ENCODE measurements at regions not wholly inside any gene's neighbourhood (a gene's known extent, or its start where the extent isn't known, plus 50 kb on each side); places are given as distances from the start of the nearest gene placed in this dataset.
"Not testable (repeated sequence)": the region's sequence is repeated elsewhere in the genome, so short reads cannot be mapped to it uniquely, and the experiment has no call there.

DNA sequence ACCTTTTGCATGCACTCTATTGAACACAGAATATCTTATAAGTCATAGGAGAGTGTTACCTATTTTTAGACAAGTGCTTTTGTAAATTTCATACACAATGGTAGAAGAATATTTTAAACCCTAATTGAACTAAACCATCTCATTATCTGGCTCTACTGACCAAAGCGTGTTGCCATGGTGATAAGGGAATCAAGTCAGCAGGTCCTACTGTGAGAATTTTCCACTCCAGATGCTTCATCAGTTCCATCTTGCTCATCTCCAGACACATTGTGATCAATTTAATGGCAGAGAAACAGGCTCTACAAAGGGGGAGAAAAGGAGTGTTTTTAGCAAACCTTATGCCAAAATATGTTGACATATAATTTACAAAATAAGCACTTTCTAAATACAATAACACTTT, 621.9 kb upstream of the GHITM start:
- Histone ChIP-seq H3K9me3 (ENCODE audit: control insufficient read depth, low read length) (no peaks in the 10 kb centered on the region), H3K27ac (ENCODE audit: insufficient read depth, low read length, poor library complexity, severe bottlenecking) (no peak overlapping the region), H3K4me3 (ENCODE audit: insufficient read depth, low read depth, low read length, poor library complexity, severe bottlenecking) (no peak overlapping the region), H3K4me1 (ENCODE audit: control insufficient read depth, insufficient read depth, low read length, poor library complexity, severe bottlenecking) (no peaks in the 10 kb centered on the region), H3K27me3 (replicated peaks; ENCODE audit: control insufficient read depth, insufficient read depth, low read length, poor library complexity, severe bottlenecking) (no peaks in the 10 kb centered on the region), H3K36me3 (ENCODE audit: control insufficient read depth, insufficient read depth, low read length) (no peaks in the 10 kb centered on the region)
- no peak for DNase-seq

DNA sequence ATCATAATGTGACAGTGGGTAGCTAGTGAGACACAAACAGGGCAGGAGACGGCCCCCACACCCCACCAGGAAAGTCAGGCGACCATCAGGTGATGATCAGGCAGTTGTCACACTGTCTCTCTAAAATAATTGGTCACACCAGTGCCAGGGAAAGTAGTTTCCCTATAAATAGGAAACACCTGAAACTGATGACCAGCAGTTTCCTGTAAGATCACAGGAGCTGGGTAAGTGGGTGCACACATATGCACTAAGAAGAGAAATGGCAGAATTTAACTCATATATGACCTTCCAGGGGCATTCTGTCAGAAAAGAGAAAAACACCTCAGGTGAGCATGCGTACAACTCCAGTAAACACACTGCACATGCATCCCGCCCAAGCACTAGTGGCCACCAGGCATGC, 620.5 kb upstream of the GHITM start:
- Histone ChIP-seq H3K27me3 (replicated peaks; ENCODE audit: control insufficient read depth, insufficient read depth, low read length, poor library complexity, severe bottlenecking) (no peaks in the 10 kb centered on the region), H3K4me1 (ENCODE audit: control insufficient read depth, insufficient read depth, low read length, poor library complexity, severe bottlenecking) (no peaks in the 10 kb centered on the region), H3K27ac (ENCODE audit: insufficient read depth, low read length, poor library complexity, severe bottlenecking) (no peak overlapping the region), H3K4me3 (ENCODE audit: insufficient read depth, low read depth, low read length, poor library complexity, severe bottlenecking) (no peak overlapping the region), H3K9me3 (ENCODE audit: control insufficient read depth, low read length) (no peaks in the 10 kb centered on the region), H3K36me3 (ENCODE audit: control insufficient read depth, insufficient read depth, low read length) (no peaks in the 10 kb centered on the region)
- no peak for DNase-seq

DNA sequence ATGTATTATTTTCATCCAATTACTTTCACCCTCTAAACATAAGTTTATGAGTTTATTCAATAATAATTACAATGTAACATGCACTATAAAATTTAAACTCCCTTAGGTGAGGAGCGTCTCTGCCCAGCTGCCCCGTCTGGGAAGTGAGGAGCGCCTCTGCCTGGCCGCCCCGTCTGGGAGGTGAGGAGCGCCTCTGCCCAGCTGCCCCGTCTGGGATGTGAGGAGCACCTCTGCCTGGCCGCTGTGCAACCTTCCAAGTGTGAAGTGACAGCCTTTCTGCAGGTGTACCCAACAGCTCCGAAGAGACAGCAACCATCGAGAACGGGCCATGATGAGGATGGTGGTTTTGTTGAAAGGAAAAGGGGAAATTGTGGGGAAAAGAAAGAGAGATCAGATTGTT, 618.9 kb upstream of the GHITM start:
- not testable (repeated sequence) for H3K4me1 ChIP-seq (ENCODE audit: control insufficient read depth, insufficient read depth, low read length, poor library complexity, severe bottlenecking); H3K27me3 ChIP-seq (replicated peaks; ENCODE audit: control insufficient read depth, insufficient read depth, low read length, poor library complexity, severe bottlenecking); H3K9me3 ChIP-seq (ENCODE audit: control insufficient read depth, low read length); H3K27ac ChIP-seq (ENCODE audit: insufficient read depth, low read length, poor library complexity, severe bottlenecking); H3K4me3 ChIP-seq (ENCODE audit: insufficient read depth, low read depth, low read length, poor library complexity, severe bottlenecking); H3K36me3 ChIP-seq (ENCODE audit: control insufficient read depth, insufficient read depth, low read length); DNase-seq

DNA sequence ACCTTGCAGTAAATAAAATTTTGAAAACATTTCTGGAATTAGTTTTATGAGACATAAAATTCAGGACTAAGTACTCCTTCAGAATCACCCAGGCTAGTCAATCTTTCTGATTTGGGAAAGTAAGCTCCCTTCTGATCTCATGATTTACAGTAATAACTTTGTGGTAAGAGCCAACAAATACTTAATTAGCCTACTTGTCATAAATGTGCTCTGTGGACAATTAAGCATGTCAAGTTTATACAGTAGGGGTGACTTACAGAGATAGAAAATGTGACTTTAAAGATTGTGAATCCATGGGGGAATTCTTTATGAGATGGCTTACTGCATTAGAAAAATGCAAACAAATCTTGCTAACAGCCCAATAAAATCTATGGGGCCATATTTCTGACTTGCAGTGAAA, 616.9 kb upstream of the GHITM start:
- Histone ChIP-seq H3K4me1 (ENCODE audit: control insufficient read depth, insufficient read depth, low read length, poor library complexity, severe bottlenecking) (no peaks in the 10 kb centered on the region), H3K4me3 (ENCODE audit: insufficient read depth, low read depth, low read length, poor library complexity, severe bottlenecking) (no peak overlapping the region), H3K9me3 (ENCODE audit: control insufficient read depth, low read length) (no peaks in the 10 kb centered on the region), H3K36me3 (ENCODE audit: control insufficient read depth, insufficient read depth, low read length) (no peaks in the 10 kb centered on the region), H3K27ac (ENCODE audit: insufficient read depth, low read length, poor library complexity, severe bottlenecking) (no peak overlapping the region), H3K27me3 (replicated peaks; ENCODE audit: control insufficient read depth, insufficient read depth, low read length, poor library complexity, severe bottlenecking) (no peaks in the 10 kb centered on the region)
- DNase-seq: no peak

DNA sequence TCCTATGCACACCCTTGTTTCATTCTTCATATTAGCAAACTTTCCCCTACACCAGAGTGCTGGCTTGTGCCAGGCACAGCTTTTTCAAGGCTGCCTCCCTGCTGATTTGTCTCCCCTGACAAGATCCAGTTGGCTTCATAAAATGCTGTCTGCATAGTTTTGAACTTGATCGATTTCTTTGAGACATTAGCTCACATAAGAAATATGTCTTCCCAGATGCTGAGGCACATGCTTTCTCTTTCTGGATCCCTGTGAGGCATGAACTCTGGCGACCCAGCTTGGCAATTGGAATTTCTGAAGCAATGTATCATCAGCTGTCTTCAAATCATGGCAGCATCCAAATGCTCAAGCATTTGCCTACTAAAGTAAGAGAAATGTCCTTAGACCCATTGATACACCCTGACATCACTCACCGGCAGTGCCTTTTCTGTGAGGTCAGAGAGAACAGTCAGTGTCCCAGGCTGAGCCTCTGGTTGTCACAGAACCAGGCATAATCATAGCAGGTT, 616.4 kb upstream of the GHITM start:
- no peak for DNase-seq
- Histone ChIP-seq H3K4me1 (ENCODE audit: control insufficient read depth, insufficient read depth, low read length, poor library complexity, severe bottlenecking) (no peaks in the 10 kb centered on the region), H3K9me3 (ENCODE audit: control insufficient read depth, low read length) (no peaks in the 10 kb centered on the region), H3K27ac (ENCODE audit: insufficient read depth, low read length, poor library complexity, severe bottlenecking) (no peak overlapping the region), H3K4me3 (ENCODE audit: insufficient read depth, low read depth, low read length, poor library complexity, severe bottlenecking) (no peak overlapping the region), H3K27me3 (replicated peaks; ENCODE audit: control insufficient read depth, insufficient read depth, low read length, poor library complexity, severe bottlenecking) (no peaks in the 10 kb centered on the region), H3K36me3 (ENCODE audit: control insufficient read depth, insufficient read depth, low read length) (no peaks in the 10 kb centered on the region)

DNA sequence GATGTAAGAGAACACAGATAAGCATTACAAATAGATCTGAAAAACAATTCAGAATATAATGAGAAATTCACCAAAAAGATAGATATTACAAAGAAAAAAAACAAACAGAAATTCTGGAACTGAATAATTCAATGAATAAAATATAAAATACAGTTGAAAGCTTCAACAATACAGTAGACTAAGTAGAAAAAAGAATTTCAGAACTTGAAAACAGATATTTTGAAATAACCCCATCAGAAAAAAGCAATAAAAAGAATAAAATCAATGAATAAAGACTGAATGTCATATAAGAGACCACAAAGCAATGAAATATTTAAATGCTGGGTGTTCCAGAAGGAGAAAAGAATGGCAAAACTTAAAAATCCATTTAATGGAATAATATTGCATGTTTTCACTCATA, 611.4 kb upstream of the GHITM start:
- Histone ChIP-seq H3K36me3 (ENCODE audit: control insufficient read depth, insufficient read depth, low read length) (no peaks in the 10 kb centered on the region), H3K27me3 (replicated peaks; ENCODE audit: control insufficient read depth, insufficient read depth, low read length, poor library complexity, severe bottlenecking) (no peaks in the 10 kb centered on the region), H3K4me1 (ENCODE audit: control insufficient read depth, insufficient read depth, low read length, poor library complexity, severe bottlenecking) (no peaks in the 10 kb centered on the region), H3K4me3 (ENCODE audit: insufficient read depth, low read depth, low read length, poor library complexity, severe bottlenecking) (no peak overlapping the region), H3K27ac (ENCODE audit: insufficient read depth, low read length, poor library complexity, severe bottlenecking) (no peak overlapping the region), H3K9me3 (ENCODE audit: control insufficient read depth, low read length) (no peaks in the 10 kb centered on the region)
- DNase-seq: no peak

DNA sequence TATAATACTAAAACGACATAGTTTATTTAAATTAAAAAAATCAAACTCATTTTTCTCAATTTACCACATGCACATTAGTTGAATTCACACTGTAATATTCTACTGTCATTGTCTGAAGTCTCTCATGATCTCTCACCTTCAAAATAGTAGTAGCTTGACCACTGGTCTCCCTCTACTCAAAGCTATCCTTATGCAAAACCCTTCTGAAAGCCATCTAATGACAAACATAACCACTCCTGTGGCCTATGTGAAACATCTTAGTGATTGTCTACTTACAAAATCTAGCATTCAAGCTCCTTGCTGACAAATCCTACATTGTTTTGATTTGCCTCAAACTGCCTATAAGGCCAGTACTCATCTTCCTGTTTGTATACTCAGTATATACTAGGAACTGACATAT, 606.0 kb upstream of the GHITM start:
- H3K9me3 ChIP-seq (ENCODE audit: control insufficient read depth, low read length): no peaks in the 10 kb centered on the region
- no peaks in the 10 kb centered on the region for H3K27me3 ChIP-seq (replicated peaks; ENCODE audit: control insufficient read depth, insufficient read depth, low read length, poor library complexity, severe bottlenecking)
- H3K4me3 ChIP-seq (ENCODE audit: insufficient read depth, low read depth, low read length, poor library complexity, severe bottlenecking): no peak overlapping the region
- H3K27ac ChIP-seq (ENCODE audit: insufficient read depth, low read length, poor library complexity, severe bottlenecking): no peak overlapping the region
- H3K4me1 ChIP-seq (ENCODE audit: control insufficient read depth, insufficient read depth, low read length, poor library complexity, severe bottlenecking): no peaks in the 10 kb centered on the region
- H3K36me3 ChIP-seq (ENCODE audit: control insufficient read depth, insufficient read depth, low read length): no peaks in the 10 kb centered on the region
- no peak for DNase-seq

DNA sequence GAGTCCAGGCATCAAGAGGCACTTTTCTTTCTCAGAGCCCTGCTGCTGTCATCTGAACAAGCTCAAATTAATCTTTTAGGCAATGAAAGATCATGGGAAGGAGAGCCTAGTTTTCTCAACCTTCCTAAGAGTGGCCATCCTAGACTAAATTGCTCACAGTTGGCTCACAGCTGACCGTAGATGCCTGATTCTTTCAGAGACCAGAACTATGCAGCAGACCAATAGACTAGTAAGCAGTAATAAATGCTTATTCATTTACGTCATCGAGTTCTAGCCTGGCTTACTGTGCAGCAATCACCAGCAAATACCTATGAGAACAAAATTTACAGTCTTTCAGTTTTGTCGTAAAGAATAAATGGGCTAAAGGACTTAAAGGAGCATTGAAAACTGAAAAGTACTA, 602.9 kb upstream of the GHITM start:
- H3K4me1 ChIP-seq (ENCODE audit: control insufficient read depth, insufficient read depth, low read length, poor library complexity, severe bottlenecking): no peaks in the 10 kb centered on the region
- no peak overlapping the region for H3K27ac ChIP-seq (ENCODE audit: insufficient read depth, low read length, poor library complexity, severe bottlenecking)
- DNase-seq: no peak
- no peak overlapping the region for H3K4me3 ChIP-seq (ENCODE audit: insufficient read depth, low read depth, low read length, poor library complexity, severe bottlenecking)
- H3K27me3 ChIP-seq (replicated peaks; ENCODE audit: control insufficient read depth, insufficient read depth, low read length, poor library complexity, severe bottlenecking): no peaks in the 10 kb centered on the region
- no peaks in the 10 kb centered on the region for H3K36me3 ChIP-seq (ENCODE audit: control insufficient read depth, insufficient read depth, low read length)
- no peaks in the 10 kb centered on the region for H3K9me3 ChIP-seq (ENCODE audit: control insufficient read depth, low read length)

DNA sequence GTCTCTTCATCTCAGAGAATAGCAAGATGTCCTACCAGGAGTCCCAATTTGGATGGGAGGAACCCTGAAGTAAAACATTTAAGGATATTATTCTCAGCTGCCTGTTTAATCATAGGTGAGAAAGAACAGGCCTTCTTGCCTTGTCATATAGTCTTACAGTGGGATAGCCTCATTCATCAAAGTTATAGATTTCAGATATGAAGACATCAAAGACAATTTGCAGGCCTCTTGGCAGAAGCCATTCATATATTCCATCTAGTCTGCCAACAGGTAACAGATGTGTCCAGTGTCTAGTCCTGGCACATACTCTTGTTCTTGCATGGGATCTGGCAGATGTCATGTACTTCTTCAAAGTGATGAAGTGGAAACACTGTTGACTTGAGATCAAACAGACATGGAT, 601.3 kb upstream of the GHITM start:
- Histone ChIP-seq H3K27me3 (replicated peaks; ENCODE audit: control insufficient read depth, insufficient read depth, low read length, poor library complexity, severe bottlenecking) (no peaks in the 10 kb centered on the region), H3K27ac (ENCODE audit: insufficient read depth, low read length, poor library complexity, severe bottlenecking) (no peak overlapping the region), H3K4me3 (ENCODE audit: insufficient read depth, low read depth, low read length, poor library complexity, severe bottlenecking) (no peak overlapping the region), H3K4me1 (ENCODE audit: control insufficient read depth, insufficient read depth, low read length, poor library complexity, severe bottlenecking) (no peaks in the 10 kb centered on the region), H3K9me3 (ENCODE audit: control insufficient read depth, low read length) (no peaks in the 10 kb centered on the region), H3K36me3 (ENCODE audit: control insufficient read depth, insufficient read depth, low read length) (no peaks in the 10 kb centered on the region)
- no peak for DNase-seq

DNA sequence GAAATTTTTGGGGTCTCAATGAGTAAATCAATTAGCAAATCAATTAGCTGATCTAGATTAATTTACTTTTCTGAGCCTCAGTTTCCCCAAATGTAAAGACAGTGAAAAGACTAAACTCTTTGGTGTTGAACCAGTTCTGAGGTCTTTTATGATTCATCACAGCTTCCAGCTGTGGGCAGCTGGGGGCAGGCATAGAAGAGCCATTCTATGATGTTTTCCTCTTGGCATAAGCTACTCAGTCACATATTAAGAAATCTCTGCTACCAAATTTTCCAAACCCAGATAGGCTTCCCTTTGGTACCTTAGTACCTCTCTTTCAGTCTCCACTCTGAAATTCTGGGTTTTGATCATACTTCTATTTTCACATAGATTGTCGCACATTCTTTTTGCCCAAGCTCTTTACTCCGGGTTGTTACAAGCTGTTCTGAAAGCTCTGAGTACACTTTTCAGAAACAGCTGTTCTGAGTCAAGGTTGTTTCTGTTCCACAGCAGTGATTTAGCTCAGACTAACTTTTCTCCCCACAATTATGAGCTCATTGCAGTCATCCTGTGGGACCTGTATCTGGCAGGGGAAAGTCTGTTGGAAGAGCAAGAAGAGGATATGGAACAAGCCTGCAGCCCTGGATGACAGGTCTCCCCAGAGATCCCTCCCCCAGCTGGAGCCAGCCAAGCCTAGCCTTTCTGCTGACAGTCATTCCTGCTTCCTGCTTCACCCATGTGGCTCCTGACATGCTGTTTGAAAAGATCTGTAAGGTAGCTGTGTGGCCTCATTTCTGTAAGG, 599.6 kb upstream of the GHITM start:
- no peaks in the 10 kb centered on the region for H3K27me3 ChIP-seq (replicated peaks; ENCODE audit: control insufficient read depth, insufficient read depth, low read length, poor library complexity, severe bottlenecking)
- DNase-seq: no peak
- H3K27ac ChIP-seq (ENCODE audit: insufficient read depth, low read length, poor library complexity, severe bottlenecking): no peak overlapping the region
- no peaks in the 10 kb centered on the region for H3K4me1 ChIP-seq (ENCODE audit: control insufficient read depth, insufficient read depth, low read length, poor library complexity, severe bottlenecking)
- H3K9me3 ChIP-seq (ENCODE audit: control insufficient read depth, low read length): no peaks in the 10 kb centered on the region
- no peaks in the 10 kb centered on the region for H3K36me3 ChIP-seq (ENCODE audit: control insufficient read depth, insufficient read depth, low read length)
- no peak overlapping the region for H3K4me3 ChIP-seq (ENCODE audit: insufficient read depth, low read depth, low read length, poor library complexity, severe bottlenecking)

Data from effector memory CD4-positive, alpha-beta T cell (primary cell).